CD4-positive, alpha-beta memory T cell (primary cell): ENCODE measurements at regions not wholly inside any gene's neighbourhood (a gene's known extent, or its start where the extent isn't known, plus 50 kb on each side); places are given as distances from the start of the nearest gene placed in this dataset.

Source experiments
- CTCF ChIA-PET: fragments of 350-600 bp; sonication (Branson Sonifier 250); formaldehyde crosslinking; loops from one replicate; lab custom pipeline; 2021; ENCODE audit warnings: inconsistent platforms; ENCODE audit not compliant: partially characterized antibody; lab: Charles Lee
- POLR2A ChIA-PET: fragments of 350-600 bp; sonication (Branson Sonifier 250); formaldehyde crosslinking; loops from one replicate; lab custom pipeline; 2021; ENCODE audit not compliant: partially characterized antibody; lab: Charles Lee
- DNase-seq, 5 donors: peaks; one replicate each; pipeline versions ENCODE4 v3.0.0 to v3.0.0-alpha.2; 2020 to 2022; ENCODE audit warnings: mixed read lengths in 1 of 5
- H3K27ac ChIP-seq: one replicate; pipeline ENCODE4 v1.7.0; 2013; ENCODE audit warnings: low read depth, low read length
- H3K27me3 ChIP-seq: 2 replicates; pipeline ENCODE4 v1.7.0; 2013; ENCODE audit warnings: mild to moderate bottlenecking, low read length, moderate library complexity; ENCODE audit not compliant: insufficient read depth
- H3K36me3 ChIP-seq: 2 replicates; pipeline ENCODE4 v1.7.0; 2013; ENCODE audit warnings: mild to moderate bottlenecking, low read length, moderate library complexity; ENCODE audit not compliant: insufficient read depth
- H3K4me1 ChIP-seq: 2 replicates; pipeline ENCODE4 v1.7.0; 2013; ENCODE audit warnings: mild to moderate bottlenecking, low read length, moderate library complexity; ENCODE audit not compliant: insufficient read depth
- H3K4me3 ChIP-seq, 2 donors: one replicate each; pipeline ENCODE4 v1.7.0; 2013; ENCODE audit warnings: low read length in 2 of 2, mild to moderate bottlenecking in 1 of 2
- H3K9me3 ChIP-seq, 2 donors: one replicate each; pipeline ENCODE4 v1.7.0; 2013; ENCODE audit warnings: low read length in 2 of 2, control low read depth in 1 of 2; ENCODE audit not compliant: control insufficient read depth in 1 of 2
- H3K27ac Mint-ChIP-seq, 7 donors: one replicate each; pipeline ENCODE4 v1.8.0; 2020 to 2021; ENCODE audit warnings: mixed read lengths in 7 of 7, mild to moderate bottlenecking in 6 of 7, inconsistent platforms in 3 of 7, moderate library complexity in 3 of 7
- H3K27me3 Mint-ChIP-seq, 2 donors: one replicate each; pipeline ENCODE4 v1.8.0; 2020 to 2021; ENCODE audit warnings: mixed read lengths in 2 of 2
- H3K36me3 Mint-ChIP-seq, 2 donors: one replicate each; pipeline ENCODE4 v1.8.0; 2020 to 2021; ENCODE audit warnings: mixed read lengths in 2 of 2, inconsistent platforms in 1 of 2, mild to moderate bottlenecking in 1 of 2
- H3K4me1 Mint-ChIP-seq, 4 donors: one replicate each; pipeline ENCODE4 v1.8.0; 2020 to 2021; ENCODE audit warnings: mixed read lengths in 4 of 4, mild to moderate bottlenecking in 1 of 4
- H3K4me3 Mint-ChIP-seq, 8 donors: one replicate each; pipeline ENCODE4 v1.8.0; 2020 to 2021; ENCODE audit warnings: mixed read lengths in 8 of 8, mild to moderate bottlenecking in 7 of 8, moderate library complexity in 6 of 8, inconsistent platforms in 3 of 8
- H3K9me3 Mint-ChIP-seq, 8 donors: one replicate each; pipeline ENCODE4 v1.8.0; 2020 to 2021; ENCODE audit warnings: mixed read lengths in 8 of 8, mild to moderate bottlenecking in 5 of 8, inconsistent platforms in 3 of 8, moderate library complexity in 1 of 8
- intact Hi-C: fragments of 100-400 bp; cut with micrococcal nuclease; formaldehyde crosslinking; loops from one replicate; pipeline ENCODE4 v1.15.1; 2023

GRCh38 chrX:34881671-34882070 is 60.9 kb upstream of the FAM47B start:
- Histone ChIP-seq H3K9me3 (no peaks in the 10 kb centered on the region), H3K4me1 (no peaks in the 10 kb centered on the region), H3K27me3 (no peaks in the 10 kb centered on the region), H3K4me3 (no peak overlapping the region), H3K36me3 (no peaks in the 10 kb centered on the region), H3K27ac (no peak overlapping the region)
- ChIA-PET POLR2A (no interaction called here), CTCF (no interaction called here)
- Mint-ChIP-seq H3K27me3 (no peaks in the 10 kb centered on the region), H3K9me3 (peaks cover 0 to 9% (median under 1%) of the 10 kb centered on the region in 8 donors), H3K27ac (no peak overlapping the region), H3K4me3 (no peak overlapping the region), H3K36me3 (no peaks in the 10 kb centered on the region), H3K4me1 (no peaks in the 10 kb centered on the region)
- no peak for DNase-seq
- intact Hi-C loops, result no loop called here

DNA sequence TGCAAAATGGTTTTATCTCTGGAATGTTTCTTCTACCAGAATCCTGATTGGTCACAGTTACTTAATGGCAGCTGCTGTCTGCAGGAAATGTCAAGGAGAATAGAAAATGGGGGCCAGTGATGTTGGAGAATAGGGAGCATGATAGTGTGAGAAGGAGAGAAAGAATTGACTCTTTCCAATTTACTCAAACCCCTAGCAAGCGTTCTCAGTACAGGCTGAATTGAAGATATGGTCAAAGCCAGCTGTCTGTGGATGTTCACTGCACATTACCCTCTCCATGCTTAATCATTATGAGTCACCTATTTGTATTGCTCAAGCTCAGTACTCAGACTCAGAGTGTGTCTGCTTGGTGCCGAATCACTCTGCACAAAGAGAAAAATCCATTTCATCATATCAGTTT is 57.8 kb upstream of the FAM47B start:
- no peaks in the 10 kb centered on the region for H3K36me3 Mint-ChIP-seq

GRCh38 chrX:34886011-34886410 is 56.6 kb upstream of the FAM47B start:
- H3K4me3 Mint-ChIP-seq, result no peak overlapping the region
- H3K4me1 Mint-ChIP-seq, result no peaks in the 10 kb centered on the region
- ChIA-PET POLR2A (no interaction called here), CTCF (no interaction called here)
- no peak overlapping the region for H3K27ac Mint-ChIP-seq
- DNase-seq, result no peak
- H3K36me3 Mint-ChIP-seq, result no peaks in the 10 kb centered on the region
- H3K4me1 ChIP-seq, result no peaks in the 10 kb centered on the region
- intact Hi-C loops, result no loop called here
- no peaks in the 10 kb centered on the region for H3K36me3 ChIP-seq
- H3K4me3 ChIP-seq, result no peak overlapping the region
- H3K27ac ChIP-seq, result no peak overlapping the region
- peaks cover 0 to 11% (median under 1%) of the 10 kb centered on the region in 8 donors for H3K9me3 Mint-ChIP-seq
- no peaks in the 10 kb centered on the region for H3K9me3 ChIP-seq
- no peaks in the 10 kb centered on the region for H3K27me3 Mint-ChIP-seq
- H3K27me3 ChIP-seq, result no peaks in the 10 kb centered on the region

More for the DNA sequence above, 57.8 kb upstream of the FAM47B start:
- no peaks in the 10 kb centered on the region for H3K36me3 ChIP-seq
- no peaks in the 10 kb centered on the region for H3K9me3 ChIP-seq
- ChIA-PET CTCF (no interaction called here), POLR2A (no interaction called here)
- no peaks in the 10 kb centered on the region for H3K4me1 ChIP-seq
- H3K27me3 ChIP-seq, result no peaks in the 10 kb centered on the region
- H3K27ac Mint-ChIP-seq, result no peak overlapping the region
- no peak overlapping the region for H3K4me3 ChIP-seq
- H3K27ac ChIP-seq, result no peak overlapping the region
- peaks cover 0 to 12% (median under 1%) of the 10 kb centered on the region in 8 donors for H3K9me3 Mint-ChIP-seq
- H3K27me3 Mint-ChIP-seq, result no peaks in the 10 kb centered on the region
- H3K4me1 Mint-ChIP-seq, result no peaks in the 10 kb centered on the region
- no peak for DNase-seq
- no peak overlapping the region for H3K4me3 Mint-ChIP-seq
- intact Hi-C loops, result no loop called here

- Mint-ChIP-seq H3K36me3 (no peaks in the 10 kb centered on the region), H3K9me3 (peaks cover 0 to 3% (median under 1%) of the 10 kb centered on the region in 8 donors), H3K4me1 (no peaks in the 10 kb centered on the region), H3K27me3 (no peaks in the 10 kb centered on the region), H3K27ac (no peak overlapping the region), H3K4me3 (no peak overlapping the region)
- Histone ChIP-seq H3K4me3 (no peak overlapping the region), H3K36me3 (no peaks in the 10 kb centered on the region), H3K27me3 (no peaks in the 10 kb centered on the region), H3K9me3 (no peaks in the 10 kb centered on the region), H3K27ac (no peak overlapping the region), H3K4me1 (no peaks in the 10 kb centered on the region)
- DNase-seq, result no peak
- ChIA-PET CTCF (no interaction called here), POLR2A (no interaction called here)
- intact Hi-C loops, result no loop called here
Observed at GRCh38 chrX:34891391-34891790, 51.2 kb upstream of the FAM47B start.
